ENCODE measurements at regions not wholly inside any gene's neighbourhood (a gene's known extent, or its start where the extent isn't known, plus 50 kb on each side); places are given as distances from the start of the nearest gene placed in this dataset.
"Not testable (repeated sequence)": the region's sequence is repeated elsewhere in the genome, so short reads cannot be mapped to it uniquely, and the experiment has no call there.

DNA sequence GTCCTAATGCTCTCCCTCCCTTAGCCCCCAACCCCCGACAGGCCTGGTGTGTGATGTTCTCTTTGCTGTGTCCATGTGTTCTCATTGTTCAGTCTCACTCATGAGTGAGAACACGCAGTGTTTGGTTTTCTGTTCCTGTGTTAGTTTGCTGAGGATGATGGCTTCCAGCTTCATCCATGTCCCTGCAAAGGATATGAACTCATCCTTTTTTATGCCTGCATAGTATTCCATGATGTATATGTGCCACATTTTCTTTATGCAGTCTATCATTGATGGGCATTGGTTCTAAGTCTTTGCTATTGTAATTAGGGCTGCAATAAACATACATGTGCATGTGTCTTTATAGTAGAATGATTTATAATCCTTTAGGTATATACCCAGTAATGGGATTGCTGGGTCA is 184.7 kb upstream of the AHR start:
- TF ChIP-seq CREB1 (IDR thresholded peaks at IDR 0.05; ENCODE audit: low read depth); FOXK2 (IDR thresholded peaks at IDR 0.05); HDAC2 (IDR thresholded peaks at IDR 0.05): not testable (repeated sequence)
- TF ChIP-seq, protein P1, sequence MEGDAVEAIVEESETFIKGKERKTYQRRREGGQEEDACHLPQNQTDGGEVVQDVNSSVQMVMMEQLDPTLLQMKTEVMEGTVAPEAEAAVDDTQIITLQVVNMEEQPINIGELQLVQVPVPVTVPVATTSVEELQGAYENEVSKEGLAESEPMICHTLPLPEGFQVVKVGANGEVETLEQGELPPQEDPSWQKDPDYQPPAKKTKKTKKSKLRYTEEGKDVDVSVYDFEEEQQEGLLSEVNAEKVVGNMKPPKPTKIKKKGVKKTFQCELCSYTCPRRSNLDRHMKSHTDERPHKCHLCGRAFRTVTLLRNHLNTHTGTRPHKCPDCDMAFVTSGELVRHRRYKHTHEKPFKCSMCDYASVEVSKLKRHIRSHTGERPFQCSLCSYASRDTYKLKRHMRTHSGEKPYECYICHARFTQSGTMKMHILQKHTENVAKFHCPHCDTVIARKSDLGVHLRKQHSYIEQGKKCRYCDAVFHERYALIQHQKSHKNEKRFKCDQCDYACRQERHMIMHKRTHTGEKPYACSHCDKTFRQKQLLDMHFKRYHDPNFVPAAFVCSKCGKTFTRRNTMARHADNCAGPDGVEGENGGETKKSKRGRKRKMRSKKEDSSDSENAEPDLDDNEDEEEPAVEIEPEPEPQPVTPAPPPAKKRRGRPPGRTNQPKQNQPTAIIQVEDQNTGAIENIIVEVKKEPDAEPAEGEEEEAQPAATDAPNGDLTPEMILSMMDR (IDR thresholded peaks at IDR 0.05 in 2 of 3, conservative IDR thresholded peaks at IDR 0.05 in 1 of 3; ENCODE audit: control insufficient read depth in 2 of 3, extremely low read depth in 1 of 3, insufficient read depth in 1 of 3, low read depth in 3 of 3, low read length in 3 of 3), result not testable (repeated sequence)
